ENCODE measurements at regions not wholly inside any gene's neighbourhood (a gene's known extent, or its start where the extent isn't known, plus 50 kb on each side); places are given as distances from the start of the nearest gene placed in this dataset.

GRCh38 chr3:101964861-101965260, 115.5 kb downstream of the NFKBIZ start:
- no peak overlapping the region for H3K27ac ChIP-seq

DNA sequence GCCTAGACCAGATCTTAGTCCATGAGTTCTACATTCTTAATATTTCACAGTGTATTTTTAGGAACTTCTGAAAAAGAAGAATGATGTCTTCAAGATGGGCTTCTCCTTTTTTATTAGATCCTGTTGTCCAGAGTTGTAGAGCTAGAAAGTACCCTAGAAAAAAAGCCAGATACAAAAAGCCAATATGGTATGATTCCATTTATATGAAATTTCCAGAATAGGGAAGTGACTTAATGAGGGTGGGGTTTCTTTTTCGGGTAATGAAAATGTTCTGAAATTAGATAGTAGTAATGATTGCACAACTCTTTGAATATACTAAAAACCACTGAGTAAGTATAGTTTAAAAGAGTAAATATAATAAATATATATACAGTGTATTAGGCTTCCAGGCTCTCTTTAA, 116.9 kb downstream of the NFKBIZ start:
- H3K36me3 ChIP-seq (ENCODE audit: insufficient read depth), result no peaks in the 10 kb centered on the region
- no peak overlapping the region for H3K4me2 ChIP-seq
- no peak for TF ChIP-seq CTCF (conservative IDR thresholded peaks at IDR 0.05; ENCODE audit: low read depth, low read length)
- no peaks in the 10 kb centered on the region for H3K27me3 ChIP-seq (ENCODE audit: insufficient read depth, low read depth)
- H3K4me1 ChIP-seq (ENCODE audit: low read depth, poor library complexity, severe bottlenecking), result no peaks in the 10 kb centered on the region
- no peaks in the 10 kb centered on the region for H3K79me2 ChIP-seq (ENCODE audit: insufficient read depth, low read depth)
- no peaks in the 10 kb centered on the region for H4K20me1 ChIP-seq (ENCODE audit: insufficient read depth)
- H3K9ac ChIP-seq, result no peak overlapping the region
- H3K27ac ChIP-seq, result no peak overlapping the region
- H2AFZ ChIP-seq (ENCODE audit: low read depth), result no peak overlapping the region
- no peak overlapping the region for H3K4me3 ChIP-seq (IDR thresholded peaks at IDR 0.05; ENCODE audit: insufficient read depth, low read depth, low read length)

More at GRCh38 chr3:101964861-101965260, 115.5 kb downstream of the NFKBIZ start:
- Histone ChIP-seq H3K9ac (no peak overlapping the region), H3K79me2 (ENCODE audit: insufficient read depth, low read depth) (no peaks in the 10 kb centered on the region), H2AFZ (ENCODE audit: low read depth) (no peak overlapping the region), H4K20me1 (ENCODE audit: insufficient read depth) (no peaks in the 10 kb centered on the region), H3K4me3 (IDR thresholded peaks at IDR 0.05; ENCODE audit: insufficient read depth, low read depth, low read length) (no peak overlapping the region), H3K36me3 (ENCODE audit: insufficient read depth) (no peaks in the 10 kb centered on the region), H3K4me1 (ENCODE audit: low read depth, poor library complexity, severe bottlenecking) (no peaks in the 10 kb centered on the region), H3K27me3 (ENCODE audit: insufficient read depth, low read depth) (no peaks in the 10 kb centered on the region), H3K4me2 (no peak overlapping the region)
- no peak for TF ChIP-seq CTCF (conservative IDR thresholded peaks at IDR 0.05; ENCODE audit: low read depth, low read length)

DNA sequence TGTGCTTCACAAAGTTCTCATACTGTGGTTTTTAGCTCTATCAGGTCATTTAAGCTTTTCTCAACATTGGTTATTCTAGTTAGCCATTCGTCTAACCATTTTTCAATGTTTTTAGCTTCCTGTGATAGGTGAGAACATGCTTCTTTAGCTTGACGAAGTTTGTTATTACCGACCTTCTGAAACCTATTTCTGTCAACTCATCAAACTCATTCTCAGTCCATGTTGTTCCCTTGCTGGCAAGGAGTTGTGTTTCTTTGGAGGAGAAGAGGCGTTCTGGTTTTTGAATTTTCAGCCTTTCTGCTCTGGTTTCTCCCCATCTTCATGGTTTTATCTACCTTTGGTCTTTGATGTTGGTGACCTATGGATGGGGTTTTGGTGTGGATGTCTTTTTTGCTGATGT, 120.9 kb downstream of the NFKBIZ start:
- no peak overlapping the region for H3K4me2 ChIP-seq
- no peak overlapping the region for H3K9ac ChIP-seq
- no peak overlapping the region for H3K27ac ChIP-seq
- H3K79me2 ChIP-seq (ENCODE audit: insufficient read depth, low read depth), result no peaks in the 10 kb centered on the region
- H4K20me1 ChIP-seq (ENCODE audit: insufficient read depth), result no peaks in the 10 kb centered on the region
- H2AFZ ChIP-seq (ENCODE audit: low read depth), result no peak overlapping the region
- H3K27me3 ChIP-seq (ENCODE audit: insufficient read depth, low read depth), result no peaks in the 10 kb centered on the region
- no peak overlapping the region for H3K4me3 ChIP-seq (IDR thresholded peaks at IDR 0.05; ENCODE audit: insufficient read depth, low read depth, low read length)
- no peaks in the 10 kb centered on the region for H3K36me3 ChIP-seq (ENCODE audit: insufficient read depth)
- no peaks in the 10 kb centered on the region for H3K4me1 ChIP-seq (ENCODE audit: low read depth, poor library complexity, severe bottlenecking)
- TF ChIP-seq CTCF (conservative IDR thresholded peaks at IDR 0.05; ENCODE audit: low read depth, low read length), result no peak

DNA sequence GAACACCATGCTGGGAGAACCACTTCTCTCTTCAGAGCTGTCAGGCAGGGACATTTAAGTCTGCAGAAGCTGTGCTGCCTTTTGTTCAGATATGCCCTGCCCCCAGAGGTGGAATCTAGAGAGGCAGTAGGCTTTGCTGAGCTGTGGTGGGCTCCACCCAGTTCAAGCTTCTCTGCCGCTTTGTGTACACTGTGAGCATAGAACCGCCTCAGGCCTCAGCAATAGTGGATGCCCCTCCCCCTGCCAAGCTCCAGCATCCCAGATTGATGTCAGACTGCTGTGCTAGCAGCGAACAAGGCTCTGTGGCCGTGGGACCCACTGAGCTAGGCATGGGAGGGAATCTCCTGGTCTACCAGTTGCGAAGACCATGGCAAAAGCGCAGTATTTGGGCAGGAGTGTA, 121.6 kb downstream of the NFKBIZ start:
- Histone ChIP-seq H3K27ac (no peak overlapping the region), H2AFZ (ENCODE audit: low read depth) (no peak overlapping the region), H3K4me2 (no peak overlapping the region), H3K9ac (no peak overlapping the region), H3K36me3 (ENCODE audit: insufficient read depth) (no peaks in the 10 kb centered on the region), H3K4me1 (ENCODE audit: low read depth, poor library complexity, severe bottlenecking) (peaks cover 3% of the 10 kb centered on the region), H4K20me1 (ENCODE audit: insufficient read depth) (no peaks in the 10 kb centered on the region), H3K27me3 (ENCODE audit: insufficient read depth, low read depth) (no peaks in the 10 kb centered on the region), H3K4me3 (IDR thresholded peaks at IDR 0.05; ENCODE audit: insufficient read depth, low read depth, low read length) (no peak overlapping the region), H3K79me2 (ENCODE audit: insufficient read depth, low read depth) (no peaks in the 10 kb centered on the region)
- no peak for TF ChIP-seq CTCF (conservative IDR thresholded peaks at IDR 0.05; ENCODE audit: low read depth, low read length)
